Sigmoid colon (tissue), 6 donors: ENCODE measurements at regions not wholly inside any gene's neighbourhood (a gene's known extent, or its start where the extent isn't known, plus 50 kb on each side); places are given as distances from the start of the nearest gene placed in this dataset.

Experiments used
- DNase-seq: peaks from one replicate; pipeline ENCODE4 v3.0.0-alpha.2; 2019
- H3K27ac ChIP-seq, 4 donors: fragments of 200-600 bp; sonication (generic); one replicate each; pipeline ENCODE4 v1.5.1; 2016 to 2019; ENCODE audit warnings: mild to moderate bottlenecking in 1 of 4
- H3K27me3 ChIP-seq, 3 donors: fragments of 200-600 bp; sonication (generic); one replicate each; pipeline ENCODE4 v1.5.1; 2019; ENCODE audit warnings: mild to moderate bottlenecking in 1 of 3
- H3K36me3 ChIP-seq, 4 donors: fragments of 200-600 bp; sonication (generic); one replicate each; pipeline ENCODE4 v1.5.1; 2016 to 2019
- H3K4me1 ChIP-seq, 4 donors: fragments of 200-600 bp; sonication (generic); one replicate each; pipeline ENCODE4 v1.5.1; 2017 to 2019
- H3K4me3 ChIP-seq, 4 donors: fragments of 200-600 bp; sonication (generic); one replicate each; pipeline ENCODE4 v1.5.1; 2017 to 2019; ENCODE audit warnings: mild to moderate bottlenecking in 2 of 4, moderate library complexity in 1 of 4
- H3K9me3 ChIP-seq, 4 donors: fragments of 200-600 bp in 3 of 4; sonication (generic) in 3 of 4; one replicate each; pipeline versions ENCODE4 v1.5.1 to v1.6.1; 2013 to 2019
- EP300 ChIP-seq, 4 donors: sonication (generic); formaldehyde crosslinking; IDR thresholded peaks; one replicate each; pipeline ENCODE4 v1.6.1; 2017; ENCODE audit warnings: antibody characterized with exemption in 4 of 4
- POLR2A ChIP-seq, 2 donors: fragments of 450-650 bp; IDR thresholded peaks; one replicate each; pipeline ENCODE4 v1.6.1; 2016; ENCODE audit warnings: antibody characterized with exemption in 2 of 2, mild to moderate bottlenecking in 2 of 2, moderate library complexity in 2 of 2
- POLR2AphosphoS5 ChIP-seq, 4 donors: sonication (generic); formaldehyde crosslinking; IDR thresholded peaks; one replicate each; pipeline ENCODE4 v1.6.1; 2017; ENCODE audit warnings: antibody characterized with exemption in 4 of 4
- WGBS, 2 donors: extraction: QIAGEN DNeasy Blood & Tissue Kit; methylation state at CpG; one replicate each; pipeline ENCODE4 v1.1.7; 2013; 5-methylcytosine and 5-hydroxymethylcytosine counted together
- intact Hi-C: fragments of 100-400 bp; cut with DNase I; formaldehyde crosslinking; loops from one replicate; pipeline ENCODE4 v1.15.1; 2023
- TF ChIP-seq, protein P1 (sequence below), 4 experiments: fragments of 450-650 bp in 3 of 4; fragments of 200-600 bp in 1 of 4; IDR thresholded peaks; one replicate each; pipeline ENCODE4 v1.5.1; 2016 to 2019; ENCODE audit warnings: antibody characterized with exemption in 4 of 4, mild to moderate bottlenecking in 3 of 4, moderate library complexity in 2 of 4
- donor health status: healthy with polysubstance abuse.
- donor health status: healthy.

GRCh38 chr14:98773814-98774213, 498.2 kb downstream of the BCL11B start:
- no peaks in the 10 kb centered on the region for H3K36me3 ChIP-seq
- TF ChIP-seq POLR2AphosphoS5 (IDR thresholded peaks at IDR 0.05) (no peak), POLR2A (IDR thresholded peaks at IDR 0.05) (no peak), EP300 (IDR thresholded peaks at IDR 0.05) (no peak)
- TF ChIP-seq, protein P1, sequence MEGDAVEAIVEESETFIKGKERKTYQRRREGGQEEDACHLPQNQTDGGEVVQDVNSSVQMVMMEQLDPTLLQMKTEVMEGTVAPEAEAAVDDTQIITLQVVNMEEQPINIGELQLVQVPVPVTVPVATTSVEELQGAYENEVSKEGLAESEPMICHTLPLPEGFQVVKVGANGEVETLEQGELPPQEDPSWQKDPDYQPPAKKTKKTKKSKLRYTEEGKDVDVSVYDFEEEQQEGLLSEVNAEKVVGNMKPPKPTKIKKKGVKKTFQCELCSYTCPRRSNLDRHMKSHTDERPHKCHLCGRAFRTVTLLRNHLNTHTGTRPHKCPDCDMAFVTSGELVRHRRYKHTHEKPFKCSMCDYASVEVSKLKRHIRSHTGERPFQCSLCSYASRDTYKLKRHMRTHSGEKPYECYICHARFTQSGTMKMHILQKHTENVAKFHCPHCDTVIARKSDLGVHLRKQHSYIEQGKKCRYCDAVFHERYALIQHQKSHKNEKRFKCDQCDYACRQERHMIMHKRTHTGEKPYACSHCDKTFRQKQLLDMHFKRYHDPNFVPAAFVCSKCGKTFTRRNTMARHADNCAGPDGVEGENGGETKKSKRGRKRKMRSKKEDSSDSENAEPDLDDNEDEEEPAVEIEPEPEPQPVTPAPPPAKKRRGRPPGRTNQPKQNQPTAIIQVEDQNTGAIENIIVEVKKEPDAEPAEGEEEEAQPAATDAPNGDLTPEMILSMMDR (IDR thresholded peaks at IDR 0.05): no peak
- intact Hi-C loops: no loop called here
- no peak for DNase-seq
- no peak overlapping the region for H3K4me3 ChIP-seq
- H3K4me1 ChIP-seq: no peaks in the 10 kb centered on the region
- no peaks in the 10 kb centered on the region for H3K27me3 ChIP-seq
- WGBS, 2 donors: 84 to 87% methylated on average over 5 of the region's 5 CpGs
- no peak overlapping the region for H3K27ac ChIP-seq
- H3K9me3 ChIP-seq: no peaks in the 10 kb centered on the region

DNA sequence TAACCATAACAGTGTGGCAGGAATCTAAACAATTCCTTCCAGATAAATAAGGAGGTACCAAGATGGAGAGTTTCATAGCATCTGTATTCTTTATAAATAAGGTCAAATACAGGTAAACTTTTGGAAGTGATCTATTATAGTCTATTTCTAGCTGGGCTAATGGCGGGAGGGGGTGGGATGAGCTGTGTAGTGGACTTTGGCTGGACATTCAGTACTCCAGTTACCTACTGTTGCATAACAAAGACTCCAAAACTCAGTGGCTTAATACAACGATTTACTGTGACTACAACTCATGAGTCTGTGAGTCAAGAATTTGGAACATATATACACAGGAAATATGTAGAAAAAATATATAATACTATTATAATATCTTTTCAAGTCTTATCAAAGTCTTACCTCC, 496.1 kb downstream of the BCL11B start:
- H3K36me3 ChIP-seq: no peaks in the 10 kb centered on the region
- no peaks in the 10 kb centered on the region for H3K4me1 ChIP-seq
- WGBS, 2 donors: 79% methylated on average over 2 of the region's 2 CpGs
- no peak for TF ChIP-seq POLR2AphosphoS5 (IDR thresholded peaks at IDR 0.05)
- TF ChIP-seq EP300 (IDR thresholded peaks at IDR 0.05): no peak
- TF ChIP-seq, protein P1 (IDR thresholded peaks at IDR 0.05): no peak
- TF ChIP-seq POLR2A (IDR thresholded peaks at IDR 0.05): no peak
- H3K27me3 ChIP-seq: no peaks in the 10 kb centered on the region
- no peak overlapping the region for H3K4me3 ChIP-seq
- DNase-seq: no peak
- H3K9me3 ChIP-seq: no peaks in the 10 kb centered on the region
- H3K27ac ChIP-seq: no peak overlapping the region
- intact Hi-C loops: no loop called here

DNA sequence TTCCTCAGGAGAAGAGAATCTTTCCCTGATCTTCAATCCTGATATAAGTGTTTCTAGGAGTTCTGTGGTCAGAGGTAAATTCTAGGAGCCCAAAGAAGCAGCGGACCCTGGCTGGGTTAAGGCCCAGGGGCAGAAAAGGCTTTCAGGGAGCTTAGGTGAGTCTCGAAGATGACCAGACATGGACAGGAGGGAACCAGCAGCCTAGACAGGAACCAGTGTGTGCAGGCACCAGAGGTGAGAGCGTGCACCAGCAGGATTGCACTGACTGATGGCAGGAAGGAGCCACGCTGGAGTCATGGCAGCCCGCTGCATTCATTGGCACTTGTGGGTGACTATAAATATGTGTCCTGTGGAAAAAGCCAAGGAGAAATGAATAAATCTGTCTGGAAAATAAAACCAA, 489.9 kb downstream of the BCL11B start:
- no peak for TF ChIP-seq POLR2AphosphoS5 (IDR thresholded peaks at IDR 0.05)
- TF ChIP-seq, protein P1 (IDR thresholded peaks at IDR 0.05): no peak
- no peak for TF ChIP-seq EP300 (IDR thresholded peaks at IDR 0.05)
- no peak for TF ChIP-seq POLR2A (IDR thresholded peaks at IDR 0.05)
- intact Hi-C loops: no loop called here
- Histone ChIP-seq H3K27ac (no peak overlapping the region), H3K27me3 (no peaks in the 10 kb centered on the region), H3K4me3 (no peak overlapping the region), H3K36me3 (no peaks in the 10 kb centered on the region), H3K4me1 (no peaks in the 10 kb centered on the region), H3K9me3 (no peaks in the 10 kb centered on the region)
- no peak for DNase-seq
- WGBS, 2 donors: 91 to 94% methylated on average over 5 of the region's 5 CpGs

DNA sequence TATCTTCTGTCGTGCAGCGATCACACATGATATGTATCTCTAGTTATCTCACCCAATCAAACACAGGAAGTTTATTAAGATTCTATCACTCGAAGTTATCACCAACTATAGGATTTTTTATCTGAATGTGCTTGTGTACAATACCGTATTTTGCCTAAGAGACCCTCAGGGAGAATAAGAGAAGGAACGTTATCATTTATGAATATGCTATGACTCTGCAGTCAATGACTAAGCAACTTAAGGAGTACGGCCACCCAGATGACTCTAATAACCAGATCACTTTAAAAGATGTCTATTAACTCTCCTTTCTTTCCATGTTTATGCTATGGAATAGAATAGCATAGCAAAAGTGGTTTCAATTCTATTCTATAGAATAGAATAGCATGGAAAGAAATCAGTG, 486.4 kb downstream of the BCL11B start:
- Histone ChIP-seq H3K27ac (no peak overlapping the region), H3K4me1 (no peaks in the 10 kb centered on the region), H3K27me3 (no peaks in the 10 kb centered on the region), H3K36me3 (no peaks in the 10 kb centered on the region), H3K4me3 (no peak overlapping the region), H3K9me3 (no peaks in the 10 kb centered on the region)
- 72 to 82% methylated on average over 6 of the region's 6 CpGs for whole genome bisulfite sequencing, 2 donors
- DNase-seq: no peak
- intact Hi-C loops: no loop called here
- TF ChIP-seq, protein P1 (IDR thresholded peaks at IDR 0.05): no peak
- no peak for TF ChIP-seq POLR2AphosphoS5 (IDR thresholded peaks at IDR 0.05)
- no peak for TF ChIP-seq POLR2A (IDR thresholded peaks at IDR 0.05)
- TF ChIP-seq EP300 (IDR thresholded peaks at IDR 0.05): no peak

DNA sequence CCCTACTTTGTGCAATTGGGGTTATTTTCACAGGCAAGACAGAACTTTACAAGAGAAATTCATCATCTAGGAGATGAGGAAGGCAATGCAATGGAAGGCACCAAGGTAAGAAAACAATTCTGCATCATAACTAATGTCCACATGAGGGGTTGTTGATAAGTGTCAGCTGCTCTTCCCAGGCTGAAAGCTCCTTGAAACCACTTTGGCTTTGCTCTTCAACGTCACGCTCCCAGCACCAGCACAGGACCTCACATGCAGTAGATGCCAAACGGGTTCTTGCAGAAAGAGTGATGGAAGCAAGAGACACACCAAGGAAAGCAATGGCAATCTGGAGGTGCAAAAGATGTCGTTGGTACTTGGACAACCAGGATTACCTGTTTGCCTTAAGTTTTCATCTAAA, 485.5 kb downstream of the BCL11B start:
- intact Hi-C loops: no loop called here
- TF ChIP-seq EP300 (IDR thresholded peaks at IDR 0.05): no peak
- TF ChIP-seq, protein P1 (IDR thresholded peaks at IDR 0.05): no peak
- no peak for TF ChIP-seq POLR2A (IDR thresholded peaks at IDR 0.05)
- TF ChIP-seq POLR2AphosphoS5 (IDR thresholded peaks at IDR 0.05): no peak
- no peak overlapping the region for H3K4me3 ChIP-seq
- WGBS, 2 donors: 79 to 85% methylated on average over 4 of the region's 4 CpGs
- H3K4me1 ChIP-seq: no peaks in the 10 kb centered on the region
- no peaks in the 10 kb centered on the region for H3K9me3 ChIP-seq
- no peaks in the 10 kb centered on the region for H3K27me3 ChIP-seq
- H3K36me3 ChIP-seq: no peaks in the 10 kb centered on the region
- no peak for DNase-seq
- no peak overlapping the region for H3K27ac ChIP-seq
